ENCODE measurements at regions not wholly inside any gene's neighbourhood (a gene's known extent, or its start where the extent isn't known, plus 50 kb on each side); places are given as distances from the start of the nearest gene placed in this dataset.
"Not testable (repeated sequence)": the region's sequence is repeated elsewhere in the genome, so short reads cannot be mapped to it uniquely, and the experiment has no call there.

DNA sequence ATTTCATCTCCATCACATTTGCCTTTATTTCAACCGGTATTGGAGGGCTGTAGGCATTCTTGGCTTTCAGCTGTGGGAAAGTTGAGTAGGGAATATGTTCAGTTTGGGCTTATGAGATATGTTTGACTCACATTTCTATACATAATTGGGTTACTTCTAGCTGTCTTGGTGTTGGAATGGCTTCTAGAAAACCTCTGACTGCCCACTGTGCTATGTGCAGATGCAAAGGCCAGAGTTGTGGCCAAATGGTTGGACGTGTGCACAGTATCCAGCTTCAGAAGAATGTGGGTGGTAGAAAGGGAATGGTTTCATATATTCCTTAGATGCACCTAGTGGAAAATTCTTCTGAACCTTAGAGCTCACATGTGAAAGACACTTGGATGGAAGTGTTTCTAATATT is 92.6 kb upstream of the H2AZ1 start:
- DNase-seq (ENCODE audit: extremely low spot score, insufficient read length, low read depth) (no peak), FAIRE-seq (no peak)

DNA sequence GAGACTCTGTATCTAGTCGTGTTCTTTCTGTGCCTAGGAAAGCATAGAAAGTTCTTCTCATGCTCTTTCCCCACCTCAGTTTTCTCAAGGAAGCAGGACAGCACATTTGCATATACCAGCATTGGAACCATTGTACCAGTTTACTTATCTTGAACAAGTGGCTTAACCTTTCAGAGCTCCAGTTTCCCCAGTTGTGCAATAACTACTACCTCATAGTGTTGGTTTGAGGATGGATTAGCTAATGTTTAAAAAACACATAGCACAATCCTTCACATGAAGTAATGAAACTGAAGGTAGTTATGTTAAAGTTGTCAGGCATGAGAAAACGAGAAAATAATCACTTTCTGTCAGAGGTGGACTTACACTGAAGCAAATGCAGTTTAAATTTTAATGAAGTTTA is 92.2 kb upstream of the H2AZ1 start:
- no peak for DNase-seq (ENCODE audit: extremely low spot score, insufficient read length, low read depth)
- FAIRE-seq = no peak

DNA sequence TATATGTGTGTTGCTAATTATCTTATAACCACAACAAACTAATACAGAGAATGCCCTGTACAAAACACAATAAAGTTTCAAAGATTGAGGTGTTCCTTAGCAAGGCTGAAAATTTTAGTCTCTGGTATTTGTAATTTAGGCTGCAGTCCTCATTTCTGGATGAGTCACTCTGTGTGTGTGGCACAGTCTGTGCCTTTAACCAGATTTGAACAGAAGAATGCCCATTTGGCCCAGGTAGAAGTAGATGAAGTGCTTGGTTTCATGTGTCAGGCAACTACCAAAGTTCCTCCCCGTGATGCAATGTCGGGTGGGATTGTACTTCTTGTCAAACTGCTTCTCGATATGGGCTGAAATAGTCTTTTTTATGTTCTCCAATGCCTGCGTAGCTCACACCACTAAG is 91.6 kb upstream of the H2AZ1 start:
- no peak for DNase-seq (ENCODE audit: extremely low spot score, insufficient read length, low read depth)
- no peak for FAIRE-seq

DNA sequence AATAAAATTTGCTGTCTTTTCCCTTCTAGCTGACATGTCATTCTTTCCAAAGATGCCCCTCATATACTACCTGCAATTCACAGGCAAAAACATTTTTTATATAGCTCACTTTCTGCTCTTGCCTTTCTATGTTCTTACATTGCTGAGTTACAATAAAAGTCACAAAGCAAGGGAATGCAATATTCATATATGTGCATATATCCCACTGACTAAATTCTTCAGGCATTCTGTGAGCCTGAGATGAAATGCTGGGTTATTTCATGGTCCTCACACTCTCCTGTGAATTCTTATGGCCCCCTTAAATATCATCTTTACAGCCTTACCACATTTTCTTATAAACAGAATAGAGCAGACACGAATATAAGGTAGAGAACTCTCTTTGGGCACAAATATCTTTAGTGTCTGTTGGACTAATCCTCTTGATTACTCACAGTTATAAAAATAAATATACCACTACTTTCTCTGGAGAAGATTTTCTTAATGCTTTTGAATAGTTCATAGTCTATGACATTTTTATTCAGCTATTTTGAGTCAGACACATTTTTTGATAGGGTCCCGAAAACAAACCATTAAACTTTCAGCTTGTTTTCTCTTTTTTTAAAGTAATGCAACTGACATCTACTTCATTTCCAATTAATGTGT is 84.1 kb upstream of the H2AZ1 start:
- DNase-seq (ENCODE audit: extremely low spot score, insufficient read length, low read depth) (no peak), FAIRE-seq (no peak)

DNA sequence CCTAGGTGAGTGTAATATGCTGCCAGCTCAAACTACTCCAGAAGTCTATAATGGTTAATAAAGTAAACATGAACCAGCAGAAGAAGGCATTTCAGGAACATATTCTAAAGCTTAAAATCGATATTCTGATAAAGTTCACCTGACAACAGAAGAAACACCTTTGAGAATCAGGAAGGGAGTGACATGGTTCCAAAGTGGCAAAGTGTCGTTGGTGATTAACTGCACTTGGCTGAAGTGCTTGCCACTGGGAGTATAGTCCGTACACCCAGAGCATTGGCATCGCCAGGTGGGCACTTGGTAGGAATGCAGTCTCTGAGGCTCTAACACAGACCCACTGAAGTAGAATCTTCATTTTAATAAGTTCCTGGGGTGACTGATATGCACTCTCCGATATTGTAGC is 76.0 kb upstream of the H2AZ1 start:
- FAIRE-seq (no peak), DNase-seq (ENCODE audit: extremely low spot score, insufficient read length, low read depth) (no peak)

DNA sequence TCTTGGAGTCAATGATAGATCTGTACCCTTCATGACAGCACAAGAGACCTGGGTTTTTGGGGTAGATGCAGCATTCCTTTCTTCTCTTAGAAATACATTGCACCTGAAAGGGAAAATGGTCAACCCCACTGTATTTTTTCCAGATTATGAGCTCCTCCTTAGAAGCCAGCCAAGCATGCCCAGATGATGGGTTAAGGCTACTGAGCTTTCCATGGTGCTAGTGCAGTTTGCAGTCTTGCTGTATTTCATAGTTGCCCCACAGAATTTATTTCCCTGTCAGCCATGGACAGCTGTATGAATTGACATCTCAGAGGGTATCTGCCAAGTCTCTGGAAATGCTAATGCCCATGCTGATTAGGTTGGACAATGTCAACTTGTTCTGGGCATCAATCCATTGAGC is 73.7 kb upstream of the H2AZ1 start:
- no peak for DNase-seq (ENCODE audit: extremely low spot score, insufficient read length, low read depth)
- FAIRE-seq = no peak

DNA sequence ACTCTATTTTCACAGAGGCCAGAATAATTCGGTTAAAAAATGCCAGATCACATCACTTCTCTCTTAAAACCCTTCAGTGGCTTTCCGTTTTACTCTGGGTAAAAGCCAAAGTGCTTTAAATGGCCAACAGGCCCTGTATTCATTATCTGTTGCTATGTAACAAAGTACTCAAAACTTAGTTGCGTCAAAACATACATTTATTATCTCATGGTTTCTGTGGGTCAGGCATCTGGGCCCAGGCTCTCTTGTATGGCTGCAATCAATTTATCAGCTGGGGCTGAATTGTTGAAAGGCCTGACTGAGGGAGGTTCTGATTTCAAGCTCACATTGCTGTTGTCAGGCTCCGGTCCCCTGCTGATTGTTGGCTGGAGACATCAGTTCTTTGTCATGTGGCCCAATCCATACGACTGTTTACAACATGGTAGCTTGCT is 72.7 kb upstream of the H2AZ1 start:
- DNase-seq (ENCODE audit: extremely low spot score, insufficient read length, low read depth) = no peak

DNA sequence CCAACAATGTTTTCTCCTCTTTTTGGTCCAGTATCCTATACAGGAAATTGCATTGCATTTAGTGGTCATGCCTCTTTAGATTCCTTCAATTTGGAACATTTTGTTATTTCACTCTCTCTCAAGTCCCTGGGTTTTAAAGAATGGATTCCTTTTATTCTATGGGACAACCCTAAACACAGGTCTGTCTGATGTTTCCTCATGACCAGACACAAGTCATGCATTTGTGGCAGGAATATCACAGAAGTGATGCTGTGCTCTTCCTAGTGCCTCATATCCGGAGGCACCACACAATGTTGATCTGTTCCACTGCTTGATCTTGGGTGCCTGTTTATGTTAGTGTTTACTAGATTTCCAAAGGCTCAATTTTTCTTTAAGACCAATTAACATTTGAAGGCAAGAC is 69.7 kb upstream of the H2AZ1 start:
- DNase-seq (ENCODE audit: extremely low spot score, insufficient read length, low read depth) = no peak
- no peak for FAIRE-seq

More for the DNA sequence above, 72.7 kb upstream of the H2AZ1 start:
- FAIRE-seq = no peak

DNA sequence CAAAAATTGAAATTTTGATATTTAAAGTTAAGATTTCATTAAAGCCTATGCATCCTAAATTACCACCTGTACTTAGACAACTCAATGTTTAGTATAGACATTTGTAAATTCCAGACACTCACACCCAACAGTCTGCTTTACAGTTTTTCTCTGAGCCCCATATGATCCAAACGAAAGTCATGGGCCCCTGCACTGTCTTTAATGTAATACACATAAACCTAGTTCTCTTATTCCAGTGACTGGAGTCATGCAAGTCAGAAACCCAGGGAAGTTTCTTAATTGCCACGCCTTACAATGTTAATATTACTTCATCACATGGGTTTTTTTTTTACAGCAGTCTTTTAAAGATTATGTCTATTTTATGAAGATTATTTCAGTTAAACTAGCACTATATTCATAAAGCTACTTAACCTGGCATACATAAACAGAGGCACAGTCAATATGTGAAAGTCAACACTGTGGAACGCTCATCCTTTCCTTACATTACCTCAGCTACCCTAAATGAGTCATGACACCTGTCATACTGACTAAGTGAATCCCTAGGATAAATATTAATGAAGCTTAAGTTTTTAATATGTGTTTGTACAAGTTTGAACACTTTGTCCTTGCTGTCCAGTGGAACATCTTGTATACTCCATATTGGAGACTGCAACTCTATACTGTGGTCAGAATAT is 67.7 kb upstream of the H2AZ1 start:
- peak; percentile 39 for FAIRE-seq
- DNase-seq (ENCODE audit: extremely low spot score, insufficient read length, low read depth) = no peak

DNA sequence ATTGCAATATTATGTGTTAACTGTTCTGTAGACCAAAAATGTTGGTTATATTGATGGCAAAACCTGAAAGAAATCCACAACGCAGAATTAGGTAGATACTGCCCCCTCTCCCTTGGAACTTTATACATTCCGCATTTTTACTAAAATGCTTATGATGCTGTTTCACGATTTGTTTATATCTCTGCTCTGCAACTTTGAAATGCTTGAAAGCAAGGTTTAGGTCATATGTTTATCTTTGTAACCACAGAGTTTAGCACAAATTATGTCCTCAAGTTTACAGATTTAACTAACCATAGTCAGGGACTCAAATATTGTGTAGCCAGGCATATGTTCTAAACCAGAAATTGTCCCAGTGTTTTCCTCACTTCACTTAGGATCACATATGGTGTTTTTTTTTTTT is 66.1 kb upstream of the H2AZ1 start:
- DNase-seq (ENCODE audit: extremely low spot score, insufficient read length, low read depth) = no peak
- FAIRE-seq = no peak

DNA sequence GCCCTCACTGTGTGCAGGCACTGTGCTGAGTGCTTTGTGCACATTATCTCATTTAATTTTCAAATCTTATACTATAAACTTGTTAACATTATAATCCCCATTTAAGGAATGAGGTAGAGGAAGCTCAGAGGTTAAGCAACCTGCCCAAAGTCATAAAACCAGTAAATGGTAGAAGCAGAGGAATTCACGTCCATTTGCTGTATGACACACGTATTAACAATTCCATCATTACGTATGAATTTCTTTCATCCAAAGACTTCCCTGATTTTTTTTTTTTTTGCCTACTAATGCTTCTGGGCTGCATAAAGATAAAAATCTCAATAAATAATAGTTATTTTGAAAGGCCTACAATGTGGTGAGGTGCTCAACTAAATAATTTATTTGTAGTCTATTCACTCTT is 64.5 kb upstream of the H2AZ1 start:
- DNase-seq (ENCODE audit: extremely low spot score, insufficient read length, low read depth) = no peak
- FAIRE-seq = no peak

DNA sequence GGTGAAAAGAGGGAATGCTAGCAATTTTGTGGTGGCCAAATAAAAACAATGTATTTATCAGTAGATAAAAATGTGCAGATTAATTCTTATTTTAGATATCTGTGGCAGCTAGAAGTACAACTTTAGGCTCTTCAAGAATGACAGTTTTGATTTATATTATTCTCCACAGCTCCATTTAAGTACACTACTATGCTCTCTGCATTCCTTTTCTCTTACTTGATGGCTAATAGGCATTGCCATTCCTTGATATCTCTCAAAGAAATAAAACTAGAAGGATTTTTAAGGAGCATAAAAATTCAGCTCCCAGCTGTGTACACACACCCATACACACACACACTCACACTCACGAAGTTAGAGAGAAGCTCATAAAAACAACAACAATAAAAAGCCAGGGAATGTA is 59.4 kb upstream of the H2AZ1 start:
- DNase-seq (ENCODE audit: extremely low spot score, insufficient read length, low read depth) (no peak), FAIRE-seq (no peak)

DNA sequence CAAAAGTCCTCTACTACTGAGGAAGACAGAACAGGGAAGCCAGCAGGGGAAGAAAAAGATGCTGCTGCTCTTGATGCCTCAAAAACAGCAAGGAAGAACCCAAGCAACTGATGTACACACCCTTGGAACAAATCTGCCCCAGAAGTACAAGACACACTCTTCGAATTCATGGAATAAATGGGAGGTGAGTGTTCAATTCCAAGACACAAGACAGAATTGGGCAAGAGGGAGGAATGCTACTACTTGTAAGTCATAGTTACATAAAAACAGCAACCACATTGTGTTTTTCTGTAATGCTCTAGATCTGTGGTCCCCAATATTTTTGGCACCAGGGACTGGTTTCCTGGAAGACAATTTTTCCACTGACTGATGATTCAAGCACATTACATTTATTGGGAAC is 58.0 kb upstream of the H2AZ1 start:
- FAIRE-seq (no peak), DNase-seq (ENCODE audit: extremely low spot score, insufficient read length, low read depth) (no peak)

DNA sequence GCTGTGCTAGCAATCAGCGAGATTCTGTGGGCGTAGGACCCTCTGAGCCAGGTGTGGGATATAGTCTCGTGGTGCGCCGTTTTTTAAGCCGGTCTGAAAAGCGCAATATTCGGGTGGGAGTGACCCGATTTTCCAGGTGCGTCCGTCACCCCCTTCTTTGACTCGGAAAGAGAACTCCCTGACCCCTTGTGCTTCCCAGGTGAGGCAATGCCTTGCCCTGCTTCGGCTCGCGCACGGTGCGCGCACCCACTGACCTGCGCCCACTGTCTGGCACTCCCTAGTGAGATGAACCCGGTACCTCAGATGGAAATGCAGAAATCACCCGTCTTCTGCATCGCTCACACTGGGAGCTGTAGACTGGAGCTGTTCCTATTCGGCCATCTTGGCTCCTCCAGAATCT is 56.1 kb upstream of the H2AZ1 start:
- not testable (repeated sequence) for FAIRE-seq; DNase-seq (ENCODE audit: extremely low spot score, insufficient read length, low read depth)

Data from GM18507 (cell line).